Effector memory CD8-positive, alpha-beta T cell (primary cell): ENCODE measurements at regions not wholly inside any gene's neighbourhood (a gene's known extent, or its start where the extent isn't known, plus 50 kb on each side); places are given as distances from the start of the nearest gene placed in this dataset.
"Not testable (repeated sequence)": the region's sequence is repeated elsewhere in the genome, so short reads cannot be mapped to it uniquely, and the experiment has no call there.

Experiments used
- ATAC-seq: fragments of 150-1000 bp; cut with Tn5 transposase; replicated peaks from 2 replicates; pipeline ENCODE4 v1.10.0; 2021; ENCODE audit warnings: mild to moderate bottlenecking, moderate library complexity
- DNase-seq, 3 experiments: peaks; one replicate each; pipeline ENCODE4 v3.0.0; 2021
- H3K27ac Mint-ChIP-seq, 2 donors: one replicate each; pipeline ENCODE4 v1.8.0; 2022; ENCODE audit warnings: mild to moderate bottlenecking in 2 of 2, mixed read lengths in 2 of 2, moderate library complexity in 2 of 2
- H3K27me3 Mint-ChIP-seq, 2 donors: one replicate each; pipeline ENCODE4 v1.8.0; 2022; ENCODE audit warnings: mixed read lengths in 2 of 2
- H3K36me3 Mint-ChIP-seq: one replicate; pipeline ENCODE4 v1.8.0; 2022; ENCODE audit warnings: mild to moderate bottlenecking, moderate library complexity, mixed read lengths; ENCODE audit not compliant: insufficient read depth
- H3K4me1 Mint-ChIP-seq, 2 donors: one replicate each; pipeline ENCODE4 v1.8.0; 2022; ENCODE audit warnings: low read depth in 2 of 2, mixed read lengths in 2 of 2
- H3K4me3 Mint-ChIP-seq, 2 donors: one replicate each; pipeline ENCODE4 v1.8.0; 2022; ENCODE audit warnings: mild to moderate bottlenecking in 2 of 2, mixed read lengths in 2 of 2, moderate library complexity in 2 of 2
- H3K9me3 Mint-ChIP-seq, 2 donors: one replicate each; pipeline ENCODE4 v1.8.0; 2022; ENCODE audit warnings: mixed read lengths in 2 of 2

DNA sequence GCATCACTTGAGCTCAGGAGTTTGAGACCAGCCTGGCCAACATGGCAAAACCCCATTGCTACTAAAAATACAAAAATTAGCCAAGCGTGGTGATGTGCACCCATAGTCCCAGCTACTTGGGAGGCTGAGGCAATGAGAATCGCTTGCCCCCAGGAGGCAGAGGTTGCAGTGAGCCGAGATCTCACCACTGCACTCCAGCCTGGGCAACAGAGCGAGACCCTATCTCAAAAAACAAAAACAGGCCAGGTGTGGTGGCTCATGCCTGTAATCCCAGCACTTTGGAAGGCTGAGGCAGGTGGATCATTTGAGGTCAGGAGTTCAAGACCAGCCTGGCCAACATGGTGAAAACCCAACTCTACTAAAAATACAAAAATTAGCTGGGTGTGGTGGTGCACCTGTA lies 89.6 kb upstream of the EPCAM start:
- H3K9me3 Mint-ChIP-seq, H3K36me3 Mint-ChIP-seq, H3K4me3 Mint-ChIP-seq, DNase-seq, H3K4me1 Mint-ChIP-seq, ATAC-seq, H3K27ac Mint-ChIP-seq: not testable (repeated sequence)
- H3K27me3 Mint-ChIP-seq = peaks cover 0 to 24% of the 10 kb centered on the region in 2 donors

- Mint-ChIP-seq H3K36me3 (no peaks in the 10 kb centered on the region), H3K27me3 (peaks cover 0 to 24% of the 10 kb centered on the region in 2 donors), H3K9me3 (no peaks in the 10 kb centered on the region), H3K4me3 (no peak overlapping the region), H3K4me1 (no peaks in the 10 kb centered on the region), H3K27ac (no peak overlapping the region)
- ATAC-seq (no peak), DNase-seq (no peak)
Measured at GRCh38 chr2:47277987-47278386, 91.1 kb upstream of the EPCAM start.

- Mint-ChIP-seq H3K9me3 (no peaks in the 10 kb centered on the region), H3K27ac (no peak overlapping the region), H3K4me3 (no peak overlapping the region), H3K36me3 (no peaks in the 10 kb centered on the region), H3K27me3 (peaks cover 0 to 24% of the 10 kb centered on the region in 2 donors), H3K4me1 (peaks cover 1 to 2% of the 10 kb centered on the region in 2 donors)
- no peak for ATAC-seq
- no peak for DNase-seq
Measured at GRCh38 chr2:47277187-47277586, 91.9 kb upstream of the EPCAM start.

- ATAC-seq (no peak), DNase-seq (no peak)
- Mint-ChIP-seq H3K4me3 (no peak overlapping the region), H3K36me3 (no peaks in the 10 kb centered on the region), H3K9me3 (no peaks in the 10 kb centered on the region), H3K27ac (no peak overlapping the region), H3K27me3 (peaks cover 0 to 24% of the 10 kb centered on the region in 2 donors), H3K4me1 (peaks cover 3 to 4% of the 10 kb centered on the region in 2 donors)
Measured at GRCh38 chr2:47276061-47276460, 93.0 kb upstream of the EPCAM start.

DNA sequence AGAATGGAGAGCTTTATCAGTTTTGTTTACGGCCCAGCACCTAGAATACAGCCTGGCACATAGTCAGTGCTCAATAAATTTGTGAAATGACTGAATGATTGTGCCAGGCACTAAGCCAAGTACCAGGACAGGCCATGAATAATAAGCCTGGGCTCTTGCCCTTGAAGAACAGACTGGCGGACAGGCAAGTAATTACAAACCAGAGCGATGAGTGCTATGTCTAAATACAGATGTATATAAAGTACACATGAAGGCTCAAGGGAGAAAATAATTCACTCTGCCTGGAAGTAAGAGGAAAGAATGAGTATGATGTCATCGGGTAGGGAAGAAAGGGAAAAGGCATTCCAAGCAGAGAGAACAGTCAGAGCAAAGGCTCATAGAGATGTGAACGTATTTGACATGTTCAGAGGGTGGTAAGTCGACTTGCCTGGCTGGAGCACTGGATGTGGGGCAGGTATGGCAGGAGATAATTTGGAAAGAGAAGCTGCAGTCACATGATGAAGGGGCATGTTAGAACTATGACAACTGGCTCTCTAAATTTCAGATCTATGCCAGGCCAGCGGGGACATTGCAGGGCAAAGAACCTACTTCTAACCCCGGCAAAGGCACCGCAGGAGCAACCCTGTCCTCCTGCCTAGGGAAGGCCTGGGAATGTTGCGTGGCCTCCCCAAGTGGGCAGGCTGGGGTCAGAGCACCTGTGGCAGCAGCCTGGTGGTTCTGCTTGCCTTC lies 94.9 kb upstream of the EPCAM start:
- Mint-ChIP-seq H3K36me3 (no peaks in the 10 kb centered on the region), H3K9me3 (no peaks in the 10 kb centered on the region), H3K4me1 (peaks cover 3 to 4% of the 10 kb centered on the region in 2 donors), H3K4me3 (no peak overlapping the region), H3K27me3 (peaks cover 0 to 8% of the 10 kb centered on the region in 2 donors), H3K27ac (no peak overlapping the region)
- DNase-seq (no peak), ATAC-seq (no peak)

- H3K27me3 Mint-ChIP-seq = peaks cover 0 to 8% of the 10 kb centered on the region in 2 donors
- ATAC-seq (no peak), DNase-seq (no peak)
- no peak overlapping the region for H3K4me3 Mint-ChIP-seq
- peaks cover 3 to 4% of the 10 kb centered on the region in 2 donors for H3K4me1 Mint-ChIP-seq
- H3K36me3 Mint-ChIP-seq = no peaks in the 10 kb centered on the region
- no peaks in the 10 kb centered on the region for H3K9me3 Mint-ChIP-seq
- H3K27ac Mint-ChIP-seq = peak overlapping the region in 1 of 2 donors; percentile 64
Measured at GRCh38 chr2:47272905-47273758, 96.0 kb upstream of the EPCAM start.

GRCh38 chr2:47272031-47272864 lies 95.9 kb upstream of the CALM2 start:
- DNase-seq (peak; percentile 41 to 60 (median 57)), ATAC-seq (peak; percentile 92)
- H3K4me3 Mint-ChIP-seq = peak overlapping the region; percentile 67 to 73
- H3K36me3 Mint-ChIP-seq = no peaks in the 10 kb centered on the region
- H3K9me3 Mint-ChIP-seq = no peaks in the 10 kb centered on the region
- H3K27me3 Mint-ChIP-seq = peaks cover 0 to 7% of the 10 kb centered on the region in 2 donors
- H3K4me1 Mint-ChIP-seq = peaks cover 3 to 4% of the 10 kb centered on the region in 2 donors
- H3K27ac Mint-ChIP-seq = peak overlapping the region in 1 of 2 donors; percentile 64

DNA sequence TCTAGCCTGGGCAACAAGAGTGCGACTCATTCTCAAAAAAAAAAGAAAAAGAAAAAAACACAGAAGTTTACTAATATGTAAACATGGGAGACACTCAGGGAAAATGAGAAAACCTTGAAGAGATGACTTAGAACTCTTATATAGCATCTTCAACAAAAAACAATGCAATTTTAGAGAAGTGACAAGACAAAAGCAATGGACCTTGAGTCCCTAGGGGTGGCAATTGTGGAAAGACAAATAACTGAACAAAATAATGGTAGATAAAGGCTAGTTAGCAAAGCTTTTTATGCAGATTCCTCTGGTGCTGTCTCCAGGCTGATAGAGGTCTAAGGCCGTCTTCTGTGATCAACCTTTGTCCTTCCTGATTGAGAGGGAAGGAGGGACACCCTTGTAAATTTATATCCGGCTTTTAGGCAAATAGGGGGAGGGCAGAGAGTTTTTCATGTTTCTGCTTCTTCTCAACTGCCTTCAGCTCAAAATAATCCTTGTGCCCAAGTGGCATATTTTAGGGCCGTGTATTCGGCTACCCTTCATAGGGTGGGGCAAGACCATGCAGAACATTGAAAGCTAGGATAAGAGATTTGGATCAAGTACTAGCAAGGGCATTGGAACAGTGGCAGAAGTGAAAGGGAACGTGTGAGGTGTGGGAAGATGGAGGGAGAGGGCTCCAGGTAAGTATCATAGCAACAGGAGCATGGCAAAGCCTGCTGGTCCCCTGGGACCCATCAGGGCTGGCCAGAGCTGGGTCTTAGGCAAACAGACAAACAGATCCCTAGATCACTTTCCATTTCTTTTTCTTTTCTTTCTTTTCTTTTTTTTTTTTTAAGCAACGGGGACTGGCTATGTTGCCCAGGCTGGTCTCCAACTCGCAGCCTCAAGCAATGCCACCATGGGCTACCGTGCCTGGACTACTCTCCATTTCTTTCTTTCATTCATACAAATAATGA lies 95.0 kb upstream of the CALM2 start:
- Mint-ChIP-seq H3K27me3 (no peaks in the 10 kb centered on the region), H3K4me1 (peaks cover 3 to 4% of the 10 kb centered on the region in 2 donors), H3K9me3 (no peaks in the 10 kb centered on the region), H3K36me3 (no peaks in the 10 kb centered on the region), H3K4me3 (peak overlapping the region in 1 of 2 donors; percentile 67), H3K27ac (peak overlapping the region in 1 of 2 donors; percentile 64)
- DNase-seq = no peak
- ATAC-seq = no peak

- no peak for ATAC-seq
- no peak for DNase-seq
- peaks cover 3 to 4% of the 10 kb centered on the region in 2 donors for H3K4me1 Mint-ChIP-seq
- no peaks in the 10 kb centered on the region for H3K27me3 Mint-ChIP-seq
- H3K4me3 Mint-ChIP-seq = no peak overlapping the region
- no peaks in the 10 kb centered on the region for H3K36me3 Mint-ChIP-seq
- no peak overlapping the region for H3K27ac Mint-ChIP-seq
- H3K9me3 Mint-ChIP-seq = no peaks in the 10 kb centered on the region
Measured at GRCh38 chr2:47270421-47270820, 94.1 kb upstream of the CALM2 start.

DNA sequence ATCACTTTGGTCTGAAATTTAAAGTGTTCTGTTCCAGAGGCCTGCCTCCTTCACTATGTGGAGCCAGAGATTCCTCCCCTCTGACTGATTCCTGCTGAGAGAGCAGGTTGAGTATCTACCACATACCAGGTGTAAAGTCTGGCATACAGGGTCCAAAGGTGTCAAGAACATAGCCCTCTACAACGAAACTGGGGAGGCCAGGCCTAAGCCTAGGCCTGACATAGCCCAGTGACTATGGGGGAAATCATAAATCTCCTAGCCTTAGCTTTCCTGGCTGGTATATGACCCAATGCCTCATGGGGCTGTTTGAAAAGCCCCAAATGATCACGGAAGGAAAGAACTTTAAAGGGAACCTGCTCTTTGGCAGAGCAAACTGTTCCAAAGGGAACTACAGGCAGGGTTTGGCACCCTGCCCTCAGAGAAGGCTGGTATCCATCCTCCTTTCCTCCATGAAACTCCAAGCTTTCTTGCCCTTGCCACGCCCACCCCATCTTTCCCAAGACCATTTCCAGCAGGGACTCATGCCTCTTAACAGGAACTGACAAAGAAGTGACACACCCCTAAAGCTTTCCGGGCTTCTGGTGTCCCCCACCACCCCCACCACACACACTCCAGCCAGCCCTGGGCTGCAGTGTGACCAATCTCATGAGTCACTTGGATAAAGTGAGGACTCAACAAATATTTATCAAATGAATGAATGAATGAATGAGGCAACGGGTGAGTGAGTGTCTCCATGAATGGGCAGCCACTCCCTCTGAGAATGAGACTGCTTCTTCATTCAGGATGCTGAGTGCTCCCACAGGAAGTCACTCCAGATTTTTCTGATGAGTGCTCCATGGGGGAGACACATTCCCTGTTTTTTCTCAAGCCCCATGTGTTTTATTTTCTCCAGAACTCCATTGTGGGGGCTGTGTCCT lies 93.3 kb upstream of the CALM2 start:
- peaks cover 3 to 4% of the 10 kb centered on the region in 2 donors for H3K4me1 Mint-ChIP-seq
- no peak for DNase-seq
- no peak overlapping the region for H3K27ac Mint-ChIP-seq
- ATAC-seq = no peak
- H3K27me3 Mint-ChIP-seq = no peaks in the 10 kb centered on the region
- H3K36me3 Mint-ChIP-seq = no peaks in the 10 kb centered on the region
- H3K4me3 Mint-ChIP-seq = no peak overlapping the region
- no peaks in the 10 kb centered on the region for H3K9me3 Mint-ChIP-seq

- Mint-ChIP-seq H3K9me3 (no peaks in the 10 kb centered on the region), H3K36me3 (no peaks in the 10 kb centered on the region), H3K4me1 (peaks cover 3 to 4% of the 10 kb centered on the region in 2 donors), H3K4me3 (no peak overlapping the region), H3K27me3 (no peaks in the 10 kb centered on the region), H3K27ac (no peak overlapping the region)
- no peak for ATAC-seq
- no peak for DNase-seq
Measured at GRCh38 chr2:47267711-47268086, 91.4 kb upstream of the CALM2 start.
